ENCODE measurements at regions not wholly inside any gene's neighbourhood (a gene's known extent, or its start where the extent isn't known, plus 50 kb on each side); places are given as distances from the start of the nearest gene placed in this dataset.

DNA sequence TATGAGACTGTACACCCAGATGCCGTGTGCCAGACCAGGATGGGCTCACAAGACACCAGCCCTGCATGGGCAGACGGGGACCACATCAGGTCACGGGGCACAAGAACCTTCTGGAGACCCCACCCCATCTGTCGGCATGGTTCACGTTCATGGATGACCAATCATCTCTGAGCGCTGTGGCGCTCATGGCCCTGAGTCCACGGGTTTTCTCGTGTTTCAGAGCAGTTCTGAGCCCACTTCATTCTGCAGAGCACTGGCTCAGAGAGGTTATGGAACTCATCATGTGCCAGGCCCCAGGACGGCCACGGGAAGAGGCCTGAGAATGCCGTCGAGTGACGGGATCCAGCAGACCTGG, 63.0 kb upstream of the PPARA start:
- no peak for TF ChIP-seq ARNTL (CRISPR knock-in tag; IDR thresholded peaks at IDR 0.05; ENCODE audit: borderline replicate concordance, low read depth)
- TF ChIP-seq, protein P1, sequence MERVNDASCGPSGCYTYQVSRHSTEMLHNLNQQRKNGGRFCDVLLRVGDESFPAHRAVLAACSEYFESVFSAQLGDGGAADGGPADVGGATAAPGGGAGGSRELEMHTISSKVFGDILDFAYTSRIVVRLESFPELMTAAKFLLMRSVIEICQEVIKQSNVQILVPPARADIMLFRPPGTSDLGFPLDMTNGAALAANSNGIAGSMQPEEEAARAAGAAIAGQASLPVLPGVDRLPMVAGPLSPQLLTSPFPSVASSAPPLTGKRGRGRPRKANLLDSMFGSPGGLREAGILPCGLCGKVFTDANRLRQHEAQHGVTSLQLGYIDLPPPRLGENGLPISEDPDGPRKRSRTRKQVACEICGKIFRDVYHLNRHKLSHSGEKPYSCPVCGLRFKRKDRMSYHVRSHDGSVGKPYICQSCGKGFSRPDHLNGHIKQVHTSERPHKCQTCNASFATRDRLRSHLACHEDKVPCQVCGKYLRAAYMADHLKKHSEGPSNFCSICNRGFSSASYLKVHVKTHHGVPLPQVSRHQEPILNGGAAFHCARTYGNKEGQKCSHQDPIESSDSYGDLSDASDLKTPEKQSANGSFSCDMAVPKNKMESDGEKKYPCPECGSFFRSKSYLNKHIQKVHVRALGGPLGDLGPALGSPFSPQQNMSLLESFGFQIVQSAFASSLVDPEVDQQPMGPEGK (CRISPR knock-in tag; IDR thresholded peaks at IDR 0.05; ENCODE audit: borderline replicate concordance) = no peak
